HG02763 (cell line): ENCODE measurements at regions not wholly inside any gene's neighbourhood (a gene's known extent, or its start where the extent isn't known, plus 50 kb on each side); places are given as distances from the start of the nearest gene placed in this dataset.

Experiments
- ATAC-seq: cut with Tn5 transposase; IDR thresholded peaks from one replicate; pipeline ENCODE4 v1.9.1; 2021; ENCODE audit warnings: mild to moderate bottlenecking, moderate library complexity; ENCODE audit not compliant: unreplicated experiment

- ATAC-seq, result no peak
These were observed 107.4 kb upstream of the CLDN10 start for GRCh38 chr13:95445131-95445530.

- no peak for ATAC-seq
These were observed 104.7 kb upstream of the CLDN10 start for GRCh38 chr13:95447814-95448213.

- no peak for ATAC-seq
These were observed 100.9 kb upstream of the CLDN10 start for GRCh38 chr13:95451656-95452055.

GRCh38 chr13:95452375-95452774 lies 100.1 kb upstream of the CLDN10 start:
- no peak for ATAC-seq

GRCh38 chr13:95455782-95456181 lies 96.7 kb upstream of the CLDN10 start:
- no peak for ATAC-seq

GRCh38 chr13:95456815-95457214 lies 95.7 kb upstream of the CLDN10 start:
- ATAC-seq, result peak; percentile 8

- peak; percentile 99 for ATAC-seq
These were observed 95.2 kb upstream of the CLDN10 start for GRCh38 chr13:95457294-95457693.

GRCh38 chr13:95462801-95463200 lies 89.7 kb upstream of the CLDN10 start:
- no peak for ATAC-seq

- no peak for ATAC-seq
These were observed 89.0 kb upstream of the CLDN10 start for GRCh38 chr13:95463531-95463930.

GRCh38 chr13:95470574-95471366 lies 81.8 kb upstream of the CLDN10 start:
- no peak for ATAC-seq

GRCh38 chr13:95471960-95472359 lies 80.6 kb upstream of the CLDN10 start:
- ATAC-seq, result no peak

- no peak for ATAC-seq
These were observed 77.5 kb upstream of the CLDN10 start for GRCh38 chr13:95474992-95475391.

- no peak for ATAC-seq
These were observed 75.3 kb upstream of the CLDN10 start for GRCh38 chr13:95477187-95477586.

GRCh38 chr13:95479731-95480130 lies 72.8 kb upstream of the CLDN10 start:
- ATAC-seq, result no peak

GRCh38 chr13:95480131-95480545 lies 72.4 kb upstream of the CLDN10 start:
- ATAC-seq, result peak; percentile 53

- no peak for ATAC-seq
These were observed 71.4 kb upstream of the CLDN10 start for GRCh38 chr13:95480791-95481780.

- no peak for ATAC-seq
These were observed 68.5 kb upstream of the CLDN10 start for GRCh38 chr13:95484052-95484451.

- no peak for ATAC-seq
These were observed 67.4 kb upstream of the CLDN10 start for GRCh38 chr13:95485045-95485517.

- no peak for ATAC-seq
These were observed 66.9 kb upstream of the CLDN10 start for GRCh38 chr13:95485518-95486144.

- ATAC-seq, result no peak
These were observed 60.3 kb upstream of the CLDN10 start for GRCh38 chr13:95492044-95492801.
